ENCODE measurements at regions not wholly inside any gene's neighbourhood (a gene's known extent, or its start where the extent isn't known, plus 50 kb on each side); places are given as distances from the start of the nearest gene placed in this dataset.

- in situ Hi-C loops (cut with MboI; ENCODE audit: low pct_unique_long_range_greater_than_20kb, low sequenced_read_pairs): no loop called here
- DNase-seq: no peak
Observed at GRCh38 chr17:79412886-79413390, 197.9 kb downstream of the RBFOX3 start.

GRCh38 chr17:79412110-79412509 lies 198.7 kb downstream of the RBFOX3 start:
- in situ Hi-C loops (cut with MboI; ENCODE audit: low pct_unique_long_range_greater_than_20kb, low sequenced_read_pairs): no loop called here
- no peak for DNase-seq

- in situ Hi-C loops (cut with MboI; ENCODE audit: low pct_unique_long_range_greater_than_20kb, low sequenced_read_pairs): no loop called here
- DNase-seq: no peak
Observed at GRCh38 chr17:79411419-79411818, 199.4 kb downstream of the RBFOX3 start.

- DNase-seq: no peak
- in situ Hi-C loops (cut with MboI; ENCODE audit: low pct_unique_long_range_greater_than_20kb, low sequenced_read_pairs): no loop called here
Observed at GRCh38 chr17:79410681-79411080, 200.2 kb downstream of the RBFOX3 start.

GRCh38 chr17:79408251-79408650 lies 202.6 kb downstream of the RBFOX3 start:
- no peak for DNase-seq
- in situ Hi-C loops (cut with MboI; ENCODE audit: low pct_unique_long_range_greater_than_20kb, low sequenced_read_pairs): no loop called here

- DNase-seq: no peak
- in situ Hi-C loops (cut with MboI; ENCODE audit: low pct_unique_long_range_greater_than_20kb, low sequenced_read_pairs): no loop called here
Observed at GRCh38 chr17:79407385-79407784, 203.5 kb downstream of the RBFOX3 start.

- DNase-seq: no peak
- in situ Hi-C loops (cut with MboI; ENCODE audit: low pct_unique_long_range_greater_than_20kb, low sequenced_read_pairs): no loop called here
Observed at GRCh38 chr17:79406316-79406715, 204.5 kb downstream of the RBFOX3 start.

GRCh38 chr17:79405823-79406222 lies 205.0 kb downstream of the RBFOX3 start:
- no peak for DNase-seq
- in situ Hi-C loops (cut with MboI; ENCODE audit: low pct_unique_long_range_greater_than_20kb, low sequenced_read_pairs): no loop called here

- in situ Hi-C loops (cut with MboI; ENCODE audit: low pct_unique_long_range_greater_than_20kb, low sequenced_read_pairs): no loop called here
- no peak for DNase-seq
Observed at GRCh38 chr17:79404136-79404911, 206.5 kb downstream of the RBFOX3 start.

GRCh38 chr17:79401704-79402674 lies 208.9 kb downstream of the RBFOX3 start:
- in situ Hi-C loops (cut with MboI; ENCODE audit: low pct_unique_long_range_greater_than_20kb, low sequenced_read_pairs): no loop called here
- DNase-seq: no peak

GRCh38 chr17:79400989-79401703 lies 209.7 kb downstream of the RBFOX3 start:
- peak; percentile 80 for DNase-seq
- in situ Hi-C loops (cut with MboI; ENCODE audit: low pct_unique_long_range_greater_than_20kb, low sequenced_read_pairs): no loop called here

GRCh38 chr17:79399610-79400144 lies 211.2 kb downstream of the RBFOX3 start:
- in situ Hi-C loops (cut with MboI; ENCODE audit: low pct_unique_long_range_greater_than_20kb, low sequenced_read_pairs): loop anchor here (25.0 kb wide), 1 partner anchor 287 kb away; no protein-coding TSS in a partner anchor
- DNase-seq: no peak

GRCh38 chr17:79398441-79398840 lies 212.4 kb downstream of the RBFOX3 start:
- in situ Hi-C loops (cut with MboI; ENCODE audit: low pct_unique_long_range_greater_than_20kb, low sequenced_read_pairs): loop anchor here (25.0 kb wide), 1 partner anchor 286 kb away; no protein-coding TSS in a partner anchor
- DNase-seq: no peak

- in situ Hi-C loops (cut with MboI; ENCODE audit: low pct_unique_long_range_greater_than_20kb, low sequenced_read_pairs): loop anchor here (25.0 kb wide), 1 partner anchor 284 kb away; no protein-coding TSS in a partner anchor
Observed at GRCh38 chr17:79396696-79397095, 214.2 kb downstream of the RBFOX3 start.

GRCh38 chr17:79395545-79395944 lies 215.3 kb downstream of the RBFOX3 start:
- in situ Hi-C loops (cut with MboI; ENCODE audit: low pct_unique_long_range_greater_than_20kb, low sequenced_read_pairs): loop anchor here (25.0 kb wide), 1 partner anchor 283 kb away; no protein-coding TSS in a partner anchor
- no peak for DNase-seq

More at GRCh38 chr17:79396696-79397095, 214.2 kb downstream of the RBFOX3 start:
- no peak for DNase-seq

- in situ Hi-C loops (cut with MboI; ENCODE audit: low pct_unique_long_range_greater_than_20kb, low sequenced_read_pairs): loop anchor here (25.0 kb wide), 1 partner anchor 283 kb away; no protein-coding TSS in a partner anchor
- no peak for DNase-seq
Observed at GRCh38 chr17:79395066-79395465, 215.8 kb downstream of the RBFOX3 start.

GRCh38 chr17:79393358-79394052 lies 217.3 kb downstream of the RBFOX3 start:
- in situ Hi-C loops (cut with MboI; ENCODE audit: low pct_unique_long_range_greater_than_20kb, low sequenced_read_pairs): loop anchor here (25.0 kb wide), 1 partner anchor 281 kb away; no protein-coding TSS in a partner anchor
- DNase-seq: peak; percentile 69

- in situ Hi-C loops (cut with MboI; ENCODE audit: low pct_unique_long_range_greater_than_20kb, low sequenced_read_pairs): loop anchor here (25.0 kb wide), 1 partner anchor 280 kb away; no protein-coding TSS in a partner anchor
- no peak for DNase-seq
Observed at GRCh38 chr17:79392598-79392997, 218.3 kb downstream of the RBFOX3 start.

Measured in KBM-7 (cell line).